ENCODE measurements at regions not wholly inside any gene's neighbourhood (a gene's known extent, or its start where the extent isn't known, plus 50 kb on each side); places are given as distances from the start of the nearest gene placed in this dataset.

GRCh38 chr4:141962486-141962885 lies 326.1 kb downstream of the IL15 start:
- H3K27ac ChIP-seq, result no peak overlapping the region
- CTCF ChIA-PET, result no interaction called here
- no peak for DNase-seq (ENCODE audit: low spot score)
- TF ChIP-seq, protein P1, sequence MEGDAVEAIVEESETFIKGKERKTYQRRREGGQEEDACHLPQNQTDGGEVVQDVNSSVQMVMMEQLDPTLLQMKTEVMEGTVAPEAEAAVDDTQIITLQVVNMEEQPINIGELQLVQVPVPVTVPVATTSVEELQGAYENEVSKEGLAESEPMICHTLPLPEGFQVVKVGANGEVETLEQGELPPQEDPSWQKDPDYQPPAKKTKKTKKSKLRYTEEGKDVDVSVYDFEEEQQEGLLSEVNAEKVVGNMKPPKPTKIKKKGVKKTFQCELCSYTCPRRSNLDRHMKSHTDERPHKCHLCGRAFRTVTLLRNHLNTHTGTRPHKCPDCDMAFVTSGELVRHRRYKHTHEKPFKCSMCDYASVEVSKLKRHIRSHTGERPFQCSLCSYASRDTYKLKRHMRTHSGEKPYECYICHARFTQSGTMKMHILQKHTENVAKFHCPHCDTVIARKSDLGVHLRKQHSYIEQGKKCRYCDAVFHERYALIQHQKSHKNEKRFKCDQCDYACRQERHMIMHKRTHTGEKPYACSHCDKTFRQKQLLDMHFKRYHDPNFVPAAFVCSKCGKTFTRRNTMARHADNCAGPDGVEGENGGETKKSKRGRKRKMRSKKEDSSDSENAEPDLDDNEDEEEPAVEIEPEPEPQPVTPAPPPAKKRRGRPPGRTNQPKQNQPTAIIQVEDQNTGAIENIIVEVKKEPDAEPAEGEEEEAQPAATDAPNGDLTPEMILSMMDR (conservative IDR thresholded peaks at IDR 0.05; ENCODE audit: low read depth), result no peak
- POLR2A ChIA-PET (ENCODE audit: low non-redundant PET), result no interaction called here

DNA sequence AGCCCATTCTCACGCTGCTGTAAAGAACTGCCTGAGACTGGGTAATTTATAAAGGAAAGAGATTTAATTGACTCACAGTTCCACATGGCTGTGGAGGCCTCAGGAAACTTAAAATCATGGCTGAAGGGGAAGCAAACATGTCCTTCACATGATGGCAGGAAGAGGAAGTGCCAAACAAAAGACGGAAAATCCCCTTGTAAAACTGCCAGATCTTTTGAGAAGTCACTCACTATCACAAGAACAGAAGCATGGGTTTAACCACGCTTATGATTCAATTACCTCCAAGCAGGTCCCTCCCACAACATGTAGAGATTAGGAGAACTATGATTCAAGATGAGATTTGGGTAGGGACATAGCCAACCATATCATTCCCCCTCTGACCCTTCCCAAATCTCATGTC lies 335.5 kb downstream of the IL15 start:
- ChIA-PET POLR2A (ENCODE audit: low non-redundant PET) (no interaction called here), CTCF (no interaction called here)
- H3K27ac ChIP-seq, result no peak overlapping the region
- TF ChIP-seq, protein P1 (conservative IDR thresholded peaks at IDR 0.05; ENCODE audit: low read depth), result no peak
- DNase-seq (ENCODE audit: low spot score), result no peak

DNA sequence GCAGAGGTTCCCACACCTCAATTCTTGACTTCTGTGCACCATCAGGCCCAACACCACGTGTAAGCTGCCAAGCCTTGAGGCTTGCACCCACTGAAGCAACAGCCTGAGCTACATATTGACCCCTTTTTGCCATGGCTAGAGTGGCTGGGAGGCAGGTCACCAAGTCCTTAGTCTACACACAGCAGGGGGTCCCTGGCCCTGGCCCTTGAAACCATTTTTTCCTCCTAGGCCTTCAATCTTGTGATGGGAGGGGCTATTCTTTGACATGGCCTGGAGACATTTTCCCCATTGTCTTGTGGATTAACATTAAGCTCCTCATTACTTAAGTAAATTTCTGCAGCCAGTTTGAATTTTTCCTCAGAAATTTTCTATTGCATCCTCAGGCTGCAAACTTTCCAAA lies 336.6 kb downstream of the IL15 start:
- TF ChIP-seq, protein P1 (conservative IDR thresholded peaks at IDR 0.05; ENCODE audit: low read depth), result no peak
- ChIA-PET POLR2A (ENCODE audit: low non-redundant PET) (no interaction called here), CTCF (no interaction called here)
- H3K27ac ChIP-seq, result no peak overlapping the region
- no peak for DNase-seq (ENCODE audit: low spot score)
